ENCODE measurements at regions not wholly inside any gene's neighbourhood (a gene's known extent, or its start where the extent isn't known, plus 50 kb on each side); places are given as distances from the start of the nearest gene placed in this dataset.

GRCh38 chr10:111360260-111360925 lies 283.6 kb downstream of the ADRA2A start:
- no peak overlapping the region for H3K4me3 ChIP-seq (replicated peaks; ENCODE audit: low read depth, low read length)
- TF ChIP-seq CTCF (IDR thresholded peaks at IDR 0.05; ENCODE audit: low read depth, low read length, missing control alignments): no peak
- DNase-seq (ENCODE audit: extremely low read depth, low read depth): no peak

GRCh38 chr10:111367531-111367930 lies 290.7 kb downstream of the ADRA2A start:
- no peak for DNase-seq (ENCODE audit: extremely low read depth, low read depth)
- TF ChIP-seq CTCF (IDR thresholded peaks at IDR 0.05; ENCODE audit: low read depth, low read length, missing control alignments): no peak

GRCh38 chr10:111370101-111370500 lies 293.3 kb downstream of the ADRA2A start:
- H3K4me3 ChIP-seq (replicated peaks; ENCODE audit: low read depth, low read length): no peak overlapping the region
- no peak for TF ChIP-seq CTCF (IDR thresholded peaks at IDR 0.05; ENCODE audit: low read depth, low read length, missing control alignments)
- no peak for DNase-seq (ENCODE audit: extremely low read depth, low read depth)

More at GRCh38 chr10:111367531-111367930, 290.7 kb downstream of the ADRA2A start:
- no peak overlapping the region for H3K4me3 ChIP-seq (replicated peaks; ENCODE audit: low read depth, low read length)

- no peak overlapping the region for H3K4me3 ChIP-seq (replicated peaks; ENCODE audit: low read depth, low read length)
- DNase-seq (ENCODE audit: extremely low read depth, low read depth): no peak
- no peak for TF ChIP-seq CTCF (IDR thresholded peaks at IDR 0.05; ENCODE audit: low read depth, low read length, missing control alignments)
These were observed 296.9 kb downstream of the ADRA2A start for GRCh38 chr10:111373696-111374095.

- DNase-seq (ENCODE audit: extremely low read depth, low read depth): no peak
- H3K4me3 ChIP-seq (replicated peaks; ENCODE audit: low read depth, low read length): no peak overlapping the region
- no peak for TF ChIP-seq CTCF (IDR thresholded peaks at IDR 0.05; ENCODE audit: low read depth, low read length, missing control alignments)
These were observed 302.8 kb downstream of the ADRA2A start for GRCh38 chr10:111379534-111380187.

GRCh38 chr10:111384556-111384955 lies 307.7 kb downstream of the ADRA2A start:
- no peak for DNase-seq (ENCODE audit: extremely low read depth, low read depth)

More at GRCh38 chr10:111384556-111384955, 307.7 kb downstream of the ADRA2A start:
- no peak for TF ChIP-seq CTCF (IDR thresholded peaks at IDR 0.05; ENCODE audit: low read depth, low read length, missing control alignments)
- H3K4me3 ChIP-seq (replicated peaks; ENCODE audit: low read depth, low read length): no peak overlapping the region
